Peyer's patch (tissue), 4 donors: ENCODE measurements at regions not wholly inside any gene's neighbourhood (a gene's known extent, or its start where the extent isn't known, plus 50 kb on each side); places are given as distances from the start of the nearest gene placed in this dataset.

ENCODE experiments used
- DNase-seq, 3 donors: peaks; one replicate each; pipeline ENCODE4 v3.0.0-alpha.2; 2017 to 2019
- H3K27ac ChIP-seq, 4 donors: fragments of 200-600 bp; sonication (generic); one replicate each; pipeline ENCODE4 v1.5.1; 2016 to 2019
- H3K27me3 ChIP-seq, 2 donors: fragments of 200-600 bp; sonication (generic); one replicate each; pipeline ENCODE4 v1.5.1; 2019
- H3K36me3 ChIP-seq, 3 donors: fragments of 200-600 bp; sonication (generic); one replicate each; pipeline ENCODE4 v1.5.1; 2016 to 2019
- H3K4me1 ChIP-seq, 4 donors: fragments of 200-600 bp; sonication (generic); one replicate each; pipeline ENCODE4 v1.5.1; 2016 to 2019
- H3K4me3 ChIP-seq, 4 donors: fragments of 200-600 bp; sonication (generic); 1 replicate in 3 of 4; 2 replicates in 1 of 4; pipeline ENCODE4 v1.5.1; 2016 to 2019; ENCODE audit warnings: mild to moderate bottlenecking in 1 of 4
- H3K9me3 ChIP-seq, 4 donors: fragments of 200-600 bp; sonication (generic); one replicate each; pipeline ENCODE4 v1.5.1; 2016 to 2019; ENCODE audit warnings: mild to moderate bottlenecking in 1 of 4
- POLR2A ChIP-seq, 2 donors: fragments of 450-650 bp; IDR thresholded peaks; one replicate each; pipeline ENCODE4 v1.5.1; 2017; ENCODE audit warnings: antibody characterized with exemption in 2 of 2, mild to moderate bottlenecking in 2 of 2, moderate library complexity in 2 of 2
- TF ChIP-seq, protein P1 (sequence below), 6 experiments: fragments of 450-650 bp in 4 of 6; fragments of 200-600 bp in 2 of 6; sonication (generic) in 1 of 6; IDR thresholded peaks; one replicate each; pipeline ENCODE4 v1.5.1; 2017 to 2019; ENCODE audit warnings: antibody characterized with exemption in 6 of 6, mild to moderate bottlenecking in 3 of 6, moderate library complexity in 1 of 6

DNA sequence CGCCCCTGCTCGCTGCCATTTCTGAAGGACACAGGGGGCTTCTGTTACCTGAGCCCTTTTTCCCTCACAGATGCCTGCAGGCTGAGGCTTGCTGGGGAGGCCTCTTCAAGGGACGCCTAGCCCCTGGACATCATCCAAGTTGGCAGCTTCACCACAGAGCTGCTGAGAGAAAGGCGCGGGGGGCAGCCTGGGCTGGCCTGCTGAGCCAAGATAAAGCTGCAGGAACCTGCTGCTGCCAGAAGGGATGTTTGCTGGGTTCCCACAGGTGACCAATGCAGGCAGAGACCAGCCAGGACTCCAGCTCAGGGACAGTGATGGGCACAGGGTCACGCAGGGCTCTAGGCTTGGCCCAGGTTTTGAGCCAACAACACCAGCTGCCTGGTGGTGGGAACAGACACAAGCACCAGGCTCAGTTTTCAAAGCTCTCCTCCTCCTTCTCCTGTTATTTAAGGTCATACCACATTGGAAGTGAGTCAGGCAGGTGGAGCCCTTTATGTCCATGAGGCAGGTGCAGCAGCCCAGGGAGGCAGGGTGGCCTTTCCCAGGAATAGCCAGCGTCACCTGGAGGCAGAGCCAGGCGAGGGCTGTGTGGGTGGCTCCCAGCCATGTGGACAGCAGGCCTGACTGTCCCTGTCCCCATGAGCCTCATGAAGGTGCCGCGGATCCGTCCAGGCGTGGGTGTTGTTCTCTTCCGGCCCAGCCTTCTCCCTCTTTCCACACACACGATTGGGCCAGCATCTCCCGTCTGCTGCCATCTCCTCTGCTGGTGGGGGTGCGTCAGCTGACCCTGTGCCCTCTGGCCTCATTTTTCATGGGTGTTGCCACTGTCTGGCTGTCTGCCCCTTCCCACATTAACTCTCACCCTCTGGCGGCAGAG lies 515.5 kb upstream of the MYT1L start:
- TF ChIP-seq, protein P1, sequence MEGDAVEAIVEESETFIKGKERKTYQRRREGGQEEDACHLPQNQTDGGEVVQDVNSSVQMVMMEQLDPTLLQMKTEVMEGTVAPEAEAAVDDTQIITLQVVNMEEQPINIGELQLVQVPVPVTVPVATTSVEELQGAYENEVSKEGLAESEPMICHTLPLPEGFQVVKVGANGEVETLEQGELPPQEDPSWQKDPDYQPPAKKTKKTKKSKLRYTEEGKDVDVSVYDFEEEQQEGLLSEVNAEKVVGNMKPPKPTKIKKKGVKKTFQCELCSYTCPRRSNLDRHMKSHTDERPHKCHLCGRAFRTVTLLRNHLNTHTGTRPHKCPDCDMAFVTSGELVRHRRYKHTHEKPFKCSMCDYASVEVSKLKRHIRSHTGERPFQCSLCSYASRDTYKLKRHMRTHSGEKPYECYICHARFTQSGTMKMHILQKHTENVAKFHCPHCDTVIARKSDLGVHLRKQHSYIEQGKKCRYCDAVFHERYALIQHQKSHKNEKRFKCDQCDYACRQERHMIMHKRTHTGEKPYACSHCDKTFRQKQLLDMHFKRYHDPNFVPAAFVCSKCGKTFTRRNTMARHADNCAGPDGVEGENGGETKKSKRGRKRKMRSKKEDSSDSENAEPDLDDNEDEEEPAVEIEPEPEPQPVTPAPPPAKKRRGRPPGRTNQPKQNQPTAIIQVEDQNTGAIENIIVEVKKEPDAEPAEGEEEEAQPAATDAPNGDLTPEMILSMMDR (IDR thresholded peaks at IDR 0.05), result no peak
- TF ChIP-seq POLR2A (IDR thresholded peaks at IDR 0.05), result no peak

DNA sequence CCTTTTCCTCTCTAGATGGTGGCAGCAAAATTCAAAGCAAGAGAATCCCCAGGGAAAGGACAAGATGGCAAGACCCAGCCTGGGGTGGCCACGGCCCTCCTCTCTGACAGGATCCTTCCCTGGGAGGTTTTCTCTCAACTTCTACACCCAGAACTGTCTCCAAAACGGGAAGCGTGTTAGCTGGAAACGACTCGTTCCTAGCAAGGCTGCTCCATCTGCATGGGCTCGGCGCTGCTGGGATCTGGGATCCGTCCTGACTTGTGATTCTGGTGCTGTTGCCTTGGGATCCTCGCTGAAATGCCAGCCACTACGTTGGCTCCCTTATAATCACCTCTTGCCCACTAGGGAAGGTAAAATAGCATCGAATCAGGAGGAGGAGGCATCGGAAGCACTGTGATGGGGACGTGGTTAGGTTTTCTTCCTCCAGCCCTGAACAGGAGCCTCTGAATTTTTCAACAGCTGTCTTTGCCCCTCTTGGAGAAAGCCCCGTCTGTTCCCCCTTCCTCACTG lies 514.8 kb upstream of the MYT1L start:
- no peak for DNase-seq
- Histone ChIP-seq H3K27ac (no peak overlapping the region), H3K4me3 (no peak overlapping the region), H3K36me3 (no peaks in the 10 kb centered on the region), H3K4me1 (no peaks in the 10 kb centered on the region), H3K9me3 (no peaks in the 10 kb centered on the region), H3K27me3 (no peaks in the 10 kb centered on the region)
- no peak for TF ChIP-seq POLR2A (IDR thresholded peaks at IDR 0.05)
- TF ChIP-seq, protein P1 (IDR thresholded peaks at IDR 0.05), result no peak

More for the DNA sequence above, 515.5 kb upstream of the MYT1L start:
- H3K27me3 ChIP-seq, result no peaks in the 10 kb centered on the region
- no peak overlapping the region for H3K4me3 ChIP-seq
- H3K27ac ChIP-seq, result no peak overlapping the region
- DNase-seq, result no peak
- no peaks in the 10 kb centered on the region for H3K9me3 ChIP-seq
- H3K36me3 ChIP-seq, result no peaks in the 10 kb centered on the region
- H3K4me1 ChIP-seq, result no peaks in the 10 kb centered on the region

DNA sequence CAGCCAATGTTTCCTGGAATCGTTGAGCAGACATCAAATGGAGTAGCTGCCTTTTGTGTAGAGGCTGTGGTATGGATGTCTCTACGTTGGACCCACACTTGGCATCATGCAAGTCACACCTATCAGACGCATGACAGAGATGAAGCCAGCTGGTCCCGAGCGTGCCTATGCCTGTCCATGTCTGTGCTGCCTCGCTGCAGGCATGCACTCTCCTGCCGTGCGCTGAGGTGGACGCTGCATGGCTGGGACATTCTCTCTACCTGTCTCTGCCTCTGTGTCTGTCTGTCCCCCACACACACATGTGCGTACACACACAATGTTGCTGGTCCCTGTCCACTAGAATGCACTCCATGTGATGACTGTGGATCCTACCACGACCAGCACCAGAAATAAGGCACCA lies 514.2 kb upstream of the MYT1L start:
- no peaks in the 10 kb centered on the region for H3K36me3 ChIP-seq

DNA sequence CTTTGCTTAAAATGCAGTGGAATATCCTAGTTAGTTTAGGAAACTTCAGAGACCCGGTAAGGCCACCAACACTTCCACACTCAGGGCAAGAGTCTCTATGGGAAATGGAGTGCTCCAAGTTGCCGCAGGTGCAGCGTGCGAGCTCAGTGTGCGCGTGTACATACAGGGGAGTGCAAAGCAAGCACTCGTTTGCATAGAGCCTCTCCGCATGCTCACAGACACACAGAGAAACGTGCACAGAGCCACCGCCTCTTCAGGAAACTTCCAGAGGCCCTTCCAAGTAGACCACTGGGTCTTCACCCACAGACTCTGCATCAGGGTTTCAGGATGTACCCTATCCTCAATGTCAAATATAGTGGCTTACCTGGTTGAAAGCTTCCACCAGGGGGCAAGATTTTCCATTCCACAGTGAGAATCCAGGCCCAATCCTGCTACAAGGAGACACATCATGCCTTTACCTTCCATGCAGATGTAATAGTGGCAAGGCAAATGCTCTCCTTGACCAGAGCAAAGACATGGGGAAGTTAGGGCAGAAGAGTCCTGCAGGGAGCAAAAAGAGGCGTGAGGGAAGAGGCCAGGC lies 513.0 kb upstream of the MYT1L start:
- Histone ChIP-seq H3K4me3 (no peak overlapping the region), H3K9me3 (no peaks in the 10 kb centered on the region), H3K36me3 (no peaks in the 10 kb centered on the region), H3K27ac (no peak overlapping the region), H3K27me3 (no peaks in the 10 kb centered on the region), H3K4me1 (no peaks in the 10 kb centered on the region)
- no peak for DNase-seq
- TF ChIP-seq, protein P1 (IDR thresholded peaks at IDR 0.05), result no peak
- no peak for TF ChIP-seq POLR2A (IDR thresholded peaks at IDR 0.05)

More for the DNA sequence above, 514.2 kb upstream of the MYT1L start:
- TF ChIP-seq, protein P1 (IDR thresholded peaks at IDR 0.05), result no peak
- no peak for TF ChIP-seq POLR2A (IDR thresholded peaks at IDR 0.05)
- no peaks in the 10 kb centered on the region for H3K4me1 ChIP-seq
- no peak for DNase-seq
- no peak overlapping the region for H3K4me3 ChIP-seq
- no peaks in the 10 kb centered on the region for H3K9me3 ChIP-seq
- no peaks in the 10 kb centered on the region for H3K27me3 ChIP-seq
- no peak overlapping the region for H3K27ac ChIP-seq

DNA sequence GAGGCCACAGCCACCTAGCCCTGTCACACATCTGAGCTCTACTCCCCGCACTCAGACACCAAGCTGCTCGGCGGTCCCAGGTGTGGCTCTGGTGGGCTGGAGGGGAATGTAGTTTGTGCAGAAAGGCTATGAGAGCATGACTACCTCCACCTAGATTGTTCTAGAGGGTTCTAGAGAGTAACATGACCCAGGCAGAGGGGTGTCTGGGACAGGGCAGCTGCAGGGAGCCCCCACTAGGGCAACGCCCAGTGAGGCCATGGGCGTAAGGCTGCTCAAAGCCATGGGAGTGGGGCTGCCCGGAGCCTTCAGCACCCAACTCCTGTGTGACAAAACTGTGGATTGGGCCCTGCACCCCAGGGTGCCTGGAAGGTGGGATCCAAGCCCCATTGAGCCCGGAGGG lies 511.4 kb upstream of the MYT1L start:
- H3K4me3 ChIP-seq, result no peak overlapping the region
- no peaks in the 10 kb centered on the region for H3K36me3 ChIP-seq
- no peak for TF ChIP-seq POLR2A (IDR thresholded peaks at IDR 0.05)
- TF ChIP-seq, protein P1 (IDR thresholded peaks at IDR 0.05), result no peak
- H3K4me1 ChIP-seq, result no peaks in the 10 kb centered on the region
- H3K27ac ChIP-seq, result no peak overlapping the region
- no peak for DNase-seq
- H3K9me3 ChIP-seq, result no peaks in the 10 kb centered on the region
- no peaks in the 10 kb centered on the region for H3K27me3 ChIP-seq
